ENCODE measurements at regions not wholly inside any gene's neighbourhood (a gene's known extent, or its start where the extent isn't known, plus 50 kb on each side); places are given as distances from the start of the nearest gene placed in this dataset.

DNA sequence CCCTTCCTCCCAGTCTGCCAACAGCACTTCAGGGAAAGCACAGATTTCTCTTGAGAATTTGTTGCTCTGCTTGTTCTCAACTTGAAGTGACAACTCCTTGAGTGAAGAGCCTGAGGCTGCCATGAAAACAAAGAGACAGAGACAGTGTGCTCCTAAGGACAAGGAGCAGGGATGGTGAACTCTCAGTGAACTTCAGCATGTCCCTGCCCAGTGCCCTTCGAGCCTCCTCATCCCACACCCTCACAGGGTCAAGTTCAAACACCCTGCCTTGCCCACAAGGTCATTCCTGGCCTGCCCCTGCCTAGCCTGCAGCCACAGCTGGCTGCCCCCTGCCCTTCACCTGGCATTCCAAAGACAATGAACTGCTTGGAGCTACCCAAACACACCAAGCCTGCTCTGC, 343.5 kb upstream of the KLHL29 start:
- no peak for TF ChIP-seq CTCF (IDR thresholded peaks at IDR 0.05; ENCODE audit: low read depth, low read length, poor library complexity, severe bottlenecking)
- no peak for TF ChIP-seq EZH2phosphoT487 (IDR thresholded peaks at IDR 0.05; ENCODE audit: borderline replicate concordance, low read length)
